ENCODE measurements at regions not wholly inside any gene's neighbourhood (a gene's known extent, or its start where the extent isn't known, plus 50 kb on each side); places are given as distances from the start of the nearest gene placed in this dataset.
"Not testable (repeated sequence)": the region's sequence is repeated elsewhere in the genome, so short reads cannot be mapped to it uniquely, and the experiment has no call there.

GRCh38 chr5:1639757-1640156 lies 116.0 kb upstream of the LPCAT1 start:
- 80 to 83% (median 80%) methylated on average over 14 of the region's 14 CpGs for WGBS, 3 donors
- no peak overlapping the region for H3K27ac ChIP-seq
- H3K4me1 ChIP-seq (ENCODE audit: insufficient read depth) = peaks cover 2% of the 10 kb centered on the region
- TF ChIP-seq CTCF (IDR thresholded peaks at IDR 0.05) (no peak), POLR2A (IDR thresholded peaks at IDR 0.05) (no peak), EP300 (IDR thresholded peaks at IDR 0.05) (no peak)
- H3K27me3 ChIP-seq = no peaks in the 10 kb centered on the region
- no peaks in the 10 kb centered on the region for H3K9me3 ChIP-seq
- intact Hi-C loops (cut with DNase I) = loop anchor here (2.0 to 10.0 kb wide), 6 partner anchors 107 to 717 kb away; no protein-coding TSS in a partner anchor
- no peaks in the 10 kb centered on the region for H3K36me3 ChIP-seq
- peak in 1 of 5 donors; percentile 19 for DNase-seq
- H3K4me3 ChIP-seq = no peak overlapping the region

- no peaks in the 10 kb centered on the region for H3K27me3 ChIP-seq
- H3K27ac ChIP-seq = no peak overlapping the region
- no peaks in the 10 kb centered on the region for H3K36me3 ChIP-seq
- no peaks in the 10 kb centered on the region for H3K9me3 ChIP-seq
- H3K4me3 ChIP-seq = no peak overlapping the region
- peak in 1 of 5 donors; percentile 21 for DNase-seq
- peaks cover 4% of the 10 kb centered on the region for H3K4me1 ChIP-seq (ENCODE audit: insufficient read depth)
- intact Hi-C loops (cut with DNase I) = no loop called here
- 78 to 86% (median 78%) methylated on average over 23 of the region's 23 CpGs for WGBS, 3 donors
- TF ChIP-seq POLR2A (IDR thresholded peaks at IDR 0.05) (no peak), EP300 (IDR thresholded peaks at IDR 0.05) (no peak), CTCF (IDR thresholded peaks at IDR 0.05) (no peak)
These were observed 115.1 kb upstream of the LPCAT1 start for GRCh38 chr5:1638658-1639400.

- Histone ChIP-seq H3K36me3 (no peaks in the 10 kb centered on the region), H3K9me3 (no peaks in the 10 kb centered on the region), H3K4me3 (no peak overlapping the region), H3K27ac (no peak overlapping the region), H3K27me3 (no peaks in the 10 kb centered on the region), H3K4me1 (ENCODE audit: insufficient read depth) (peaks cover 4% of the 10 kb centered on the region)
- DNase-seq = peak in 1 of 5 donors; percentile 33
- no peak for TF ChIP-seq EP300 (IDR thresholded peaks at IDR 0.05)
- no peak for TF ChIP-seq POLR2A (IDR thresholded peaks at IDR 0.05)
- no peak for TF ChIP-seq CTCF (IDR thresholded peaks at IDR 0.05)
- WGBS, 3 donors = 79 to 84% (median 82%) methylated on average over 22 to 24 of the region's 24 CpGs
- intact Hi-C loops (cut with DNase I) = no loop called here
These were observed 114.1 kb upstream of the LPCAT1 start for GRCh38 chr5:1637639-1638481.

GRCh38 chr5:1636981-1637638 lies 113.3 kb upstream of the LPCAT1 start:
- H3K27ac ChIP-seq = no peak overlapping the region
- DNase-seq = peak in 1 of 5 donors; percentile 31
- no peak for TF ChIP-seq CTCF (IDR thresholded peaks at IDR 0.05)
- no peak for TF ChIP-seq EP300 (IDR thresholded peaks at IDR 0.05)
- TF ChIP-seq POLR2A (IDR thresholded peaks at IDR 0.05) = no peak
- H3K27me3 ChIP-seq = no peaks in the 10 kb centered on the region
- no peaks in the 10 kb centered on the region for H3K9me3 ChIP-seq
- WGBS, 3 donors = 86 to 93% (median 89%) methylated on average over 19 to 24 of the region's 24 CpGs
- peaks cover 4% of the 10 kb centered on the region for H3K4me1 ChIP-seq (ENCODE audit: insufficient read depth)
- intact Hi-C loops (cut with DNase I) = no loop called here
- H3K36me3 ChIP-seq = no peaks in the 10 kb centered on the region
- no peak overlapping the region for H3K4me3 ChIP-seq

- H3K4me3 ChIP-seq; H3K27me3 ChIP-seq; H3K27ac ChIP-seq; H3K9me3 ChIP-seq; H3K36me3 ChIP-seq; intact Hi-C loops (cut with DNase I); DNase-seq; H3K4me1 ChIP-seq (ENCODE audit: insufficient read depth): not testable (repeated sequence)
- 74 to 77% (median 75%) methylated on average over 21 of the region's 21 CpGs for WGBS, 3 donors
These were observed 112.5 kb upstream of the LPCAT1 start for GRCh38 chr5:1636208-1636770.

- DNase-seq; H3K4me1 ChIP-seq (ENCODE audit: insufficient read depth); H3K27ac ChIP-seq; H3K9me3 ChIP-seq; H3K27me3 ChIP-seq; H3K36me3 ChIP-seq; intact Hi-C loops (cut with DNase I); H3K4me3 ChIP-seq: not testable (repeated sequence)
- WGBS, 3 donors = 15 to 38% (median 21%) methylated on average over 2 of the region's 2 CpGs
These were observed 111.7 kb upstream of the LPCAT1 start for GRCh38 chr5:1635477-1635876.
